Stomach (tissue), 8 donors: ENCODE measurements at regions not wholly inside any gene's neighbourhood (a gene's known extent, or its start where the extent isn't known, plus 50 kb on each side); places are given as distances from the start of the nearest gene placed in this dataset.
"Not testable (repeated sequence)": the region's sequence is repeated elsewhere in the genome, so short reads cannot be mapped to it uniquely, and the experiment has no call there.

Experiments used
- DNase-seq, 2 donors: peaks; one replicate each; pipeline versions ENCODE4 v3.0.0 to v3.0.0-alpha.2; 2013 to 2019
- H3K27ac ChIP-seq, 5 donors: fragments of 200-600 bp in 4 of 5; sonication (generic) in 4 of 5; one replicate each; pipeline ENCODE4 v1.5.1; 2013 to 2019; ENCODE audit warnings: mild to moderate bottlenecking in 1 of 5, moderate library complexity in 1 of 5
- H3K27me3 ChIP-seq, 3 donors: fragments of 200-600 bp; sonication (generic); one replicate each; pipeline ENCODE4 v1.5.1; 2017 to 2019; ENCODE audit warnings: mixed run types in 1 of 3
- H3K36me3 ChIP-seq, 4 donors: fragments of 200-600 bp; sonication (generic); 1 replicate in 3 of 4; 2 replicates in 1 of 4; pipeline ENCODE4 v1.5.1; 2016 to 2019
- H3K4me1 ChIP-seq, 4 donors: fragments of 200-600 bp; sonication (generic); one replicate each; pipeline ENCODE4 v1.5.1; 2016 to 2019
- H3K4me3 ChIP-seq, 4 donors: fragments of 200-600 bp; sonication (generic) in 3 of 4; one replicate each; pipeline ENCODE4 v1.5.1; 2016 to 2019; ENCODE audit warnings: mild to moderate bottlenecking in 1 of 4
- H3K9me3 ChIP-seq, 4 donors: fragments of 200-600 bp; sonication (generic); one replicate each; pipeline ENCODE4 v1.5.1; 2016 to 2019
- CTCF ChIP-seq, 7 experiments: fragments of 450-650 bp in 4 of 7; fragments of 200-600 bp in 3 of 7; sonication (generic) in 3 of 7; IDR thresholded peaks; one replicate each; pipeline ENCODE4 v1.5.1; 2016 to 2019; ENCODE audit warnings: antibody characterized with exemption in 7 of 7, control low read depth in 2 of 7, mild to moderate bottlenecking in 1 of 7
- EP300 ChIP-seq: sonication (generic); formaldehyde crosslinking; IDR thresholded peaks from one replicate; pipeline ENCODE4 v1.6.1; 2017; ENCODE audit warnings: antibody characterized with exemption
- POLR2A ChIP-seq, 4 donors: fragments of 450-650 bp; IDR thresholded peaks; one replicate each; pipeline ENCODE4 v1.6.1; 2016; ENCODE audit warnings: antibody characterized with exemption in 4 of 4, control low read depth in 2 of 4, mild to moderate bottlenecking in 1 of 4, moderate library complexity in 1 of 4
- POLR2AphosphoS5 ChIP-seq, 3 donors: sonication (generic); formaldehyde crosslinking; IDR thresholded peaks; one replicate each; pipeline ENCODE4 v1.6.1; 2016; ENCODE audit warnings: antibody characterized with exemption in 3 of 3
- WGBS, 5 donors: extraction: QIAGEN DNeasy Blood & Tissue Kit in 3 of 5; methylation state at CpG; one replicate each; pipeline versions ENCODE4 v1.1.5 to v1.1.7; 2013 to 2018; 5-methylcytosine and 5-hydroxymethylcytosine counted together
- intact Hi-C: fragments of 100-400 bp; cut with DNase I; formaldehyde crosslinking; loops from one replicate; pipeline ENCODE4 v1.15.1; 2023; ENCODE audit warnings: low total_unique reads
- donor health status: healthy with polysubstance abuse.
- donor health status: Bipolar disorder and iron deficiency.
- donor health status: healthy.

- Histone ChIP-seq H3K27me3 (no peaks in the 10 kb centered on the region), H3K4me1 (no peaks in the 10 kb centered on the region), H3K27ac (no peak overlapping the region), H3K4me3 (no peak overlapping the region), H3K36me3 (no peaks in the 10 kb centered on the region), H3K9me3 (no peaks in the 10 kb centered on the region)
- TF ChIP-seq EP300 (no peak), POLR2AphosphoS5 (IDR thresholded peaks at IDR 0.05) (no peak)
- DNase-seq: no peak
- WGBS, 5 donors: 80 to 93% (median 87%) methylated on average over 9 of the region's 9 CpGs
- intact Hi-C loops: no loop called here
These were observed 61.4 kb upstream of the E2F3 start for GRCh38 chr6:20340068-20340848.

- Histone ChIP-seq H3K27me3 (no peaks in the 10 kb centered on the region), H3K4me1 (no peaks in the 10 kb centered on the region), H3K9me3 (no peaks in the 10 kb centered on the region), H3K27ac (no peak overlapping the region), H3K4me3 (no peak overlapping the region), H3K36me3 (no peaks in the 10 kb centered on the region)
- TF ChIP-seq CTCF (IDR thresholded peaks at IDR 0.05) (no peak), POLR2AphosphoS5 (IDR thresholded peaks at IDR 0.05) (no peak), EP300 (no peak), POLR2A (IDR thresholded peaks at IDR 0.05) (no peak)
- WGBS, 5 donors: 60 to 80% (median 80%) methylated on average over 2 of the region's 2 CpGs
- intact Hi-C loops: no loop called here
- DNase-seq: no peak
These were observed 60.6 kb upstream of the E2F3 start for GRCh38 chr6:20341096-20341495.

- 90 to 97% (median 94%) methylated on average over 4 of the region's 4 CpGs for WGBS, 5 donors
- no peak for TF ChIP-seq CTCF (IDR thresholded peaks at IDR 0.05)
- no peak for TF ChIP-seq EP300
- TF ChIP-seq POLR2AphosphoS5 (IDR thresholded peaks at IDR 0.05): no peak
- no peak for TF ChIP-seq POLR2A (IDR thresholded peaks at IDR 0.05)
- H3K4me3 ChIP-seq: no peak overlapping the region
These were observed 60.1 kb upstream of the E2F3 start for GRCh38 chr6:20341564-20341963.

GRCh38 chr6:20346948-20347347 is 54.7 kb upstream of the E2F3 start:
- DNase-seq, H3K36me3 ChIP-seq, intact Hi-C loops, H3K27me3 ChIP-seq, H3K4me3 ChIP-seq, H3K27ac ChIP-seq, H3K9me3 ChIP-seq, H3K4me1 ChIP-seq: not testable (repeated sequence)
- 87 to 98% (median 90%) methylated on average over 4 of the region's 4 CpGs for WGBS, 5 donors

More at GRCh38 chr6:20341564-20341963, 60.1 kb upstream of the E2F3 start:
- intact Hi-C loops: no loop called here
- Histone ChIP-seq H3K9me3 (no peaks in the 10 kb centered on the region), H3K27me3 (no peaks in the 10 kb centered on the region), H3K4me1 (no peaks in the 10 kb centered on the region), H3K27ac (no peak overlapping the region), H3K36me3 (no peaks in the 10 kb centered on the region)
- no peak for DNase-seq

GRCh38 chr6:20348041-20348440 is 53.6 kb upstream of the E2F3 start:
- Histone ChIP-seq H3K4me3 (no peak overlapping the region), H3K36me3 (no peaks in the 10 kb centered on the region), H3K27me3 (no peaks in the 10 kb centered on the region), H3K9me3 (peaks cover 0 to 8% (median under 1%) of the 10 kb centered on the region in 4 donors), H3K4me1 (no peaks in the 10 kb centered on the region), H3K27ac (no peak overlapping the region)
- 88 to 92% (median 90%) methylated on average over 3 of the region's 3 CpGs for WGBS, 5 donors
- DNase-seq: no peak
- intact Hi-C loops: no loop called here
- TF ChIP-seq POLR2AphosphoS5 (IDR thresholded peaks at IDR 0.05): no peak
- no peak for TF ChIP-seq EP300
- TF ChIP-seq CTCF (IDR thresholded peaks at IDR 0.05): no peak
- TF ChIP-seq POLR2A (IDR thresholded peaks at IDR 0.05): no peak
